ENCODE measurements at regions not wholly inside any gene's neighbourhood (a gene's known extent, or its start where the extent isn't known, plus 50 kb on each side); places are given as distances from the start of the nearest gene placed in this dataset.

DNA sequence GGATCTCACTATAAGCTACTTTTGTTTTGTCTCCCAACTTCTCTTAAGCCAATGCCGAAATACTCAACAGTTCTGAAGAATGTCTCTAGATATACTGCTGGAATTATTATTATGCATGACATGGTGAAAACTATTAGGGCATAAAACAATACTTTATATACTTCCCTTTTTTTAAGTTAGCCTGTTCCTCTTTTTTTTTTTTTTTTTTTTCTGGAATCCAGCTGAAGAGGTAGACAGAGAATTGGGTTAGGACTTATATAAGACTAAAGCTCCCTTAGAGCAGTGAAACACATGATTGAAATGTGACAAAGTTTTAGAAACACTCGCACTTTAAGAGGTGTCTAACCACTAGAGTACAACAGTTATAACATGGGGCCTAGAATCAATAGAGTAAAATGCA, 850.9 kb upstream of the PCDH9 start:
- no peak for DNase-seq

DNA sequence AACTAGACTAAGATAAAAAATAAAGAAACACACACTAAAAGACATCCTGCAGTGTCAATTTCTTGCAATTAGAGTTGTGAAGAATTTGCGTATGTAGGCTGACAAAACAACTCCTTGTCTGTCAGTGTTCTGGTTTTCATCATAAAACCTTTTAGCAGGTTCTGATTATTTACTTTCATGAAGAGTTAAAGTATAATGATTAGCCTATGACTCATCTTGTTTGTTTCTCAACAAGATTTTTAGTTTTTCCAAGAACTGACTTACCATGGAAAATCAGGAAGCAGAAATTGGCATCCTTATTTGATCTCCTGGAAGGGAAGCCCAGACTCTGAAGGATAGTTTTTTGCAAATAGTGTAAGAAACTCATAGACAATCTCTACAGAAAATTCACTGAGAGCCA, 848.7 kb upstream of the PCDH9 start:
- no peak for DNase-seq

DNA sequence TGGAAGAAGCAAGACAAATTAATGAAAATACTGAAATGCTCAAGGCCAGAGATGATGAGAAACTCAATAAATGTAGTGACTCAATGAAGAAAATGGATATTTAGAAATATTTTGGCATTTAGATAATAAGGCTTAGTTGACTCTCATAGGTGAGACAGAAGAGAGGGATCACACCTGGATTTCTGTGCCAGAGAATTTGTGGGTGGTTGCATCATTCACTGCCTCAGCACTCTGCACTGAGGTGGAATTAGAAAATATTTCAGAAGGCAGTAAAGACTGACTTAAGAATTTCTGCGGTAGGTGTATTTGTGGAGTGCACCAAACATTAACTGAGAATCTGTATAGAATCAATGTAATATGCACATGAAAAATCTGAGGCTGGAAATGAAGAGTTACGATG, 848.3 kb upstream of the PCDH9 start:
- DNase-seq: no peak

DNA sequence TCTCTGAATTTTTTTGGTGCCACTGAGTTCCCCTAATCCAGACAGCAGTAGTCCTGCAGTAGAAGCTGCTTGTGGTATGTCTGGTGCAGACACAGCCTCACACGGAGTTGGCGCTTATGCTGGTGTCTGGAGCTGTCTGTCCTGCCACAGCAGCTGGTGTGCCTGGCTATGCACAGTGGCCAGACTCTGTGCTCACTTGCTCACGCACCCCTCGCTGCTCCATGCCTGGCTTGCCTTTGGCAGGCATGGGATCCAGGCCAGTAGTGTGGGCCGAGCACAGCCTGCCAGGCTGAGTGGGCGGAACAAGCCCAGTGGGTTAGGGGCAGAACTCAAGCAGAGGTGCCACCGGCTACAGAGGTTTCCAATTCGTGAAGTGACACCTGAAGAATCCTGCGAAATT, 845.9 kb upstream of the PCDH9 start:
- no peak for DNase-seq

GRCh38 chr13:68066879-68067513, 836.9 kb upstream of the PCDH9 start:
- no peak for DNase-seq

DNA sequence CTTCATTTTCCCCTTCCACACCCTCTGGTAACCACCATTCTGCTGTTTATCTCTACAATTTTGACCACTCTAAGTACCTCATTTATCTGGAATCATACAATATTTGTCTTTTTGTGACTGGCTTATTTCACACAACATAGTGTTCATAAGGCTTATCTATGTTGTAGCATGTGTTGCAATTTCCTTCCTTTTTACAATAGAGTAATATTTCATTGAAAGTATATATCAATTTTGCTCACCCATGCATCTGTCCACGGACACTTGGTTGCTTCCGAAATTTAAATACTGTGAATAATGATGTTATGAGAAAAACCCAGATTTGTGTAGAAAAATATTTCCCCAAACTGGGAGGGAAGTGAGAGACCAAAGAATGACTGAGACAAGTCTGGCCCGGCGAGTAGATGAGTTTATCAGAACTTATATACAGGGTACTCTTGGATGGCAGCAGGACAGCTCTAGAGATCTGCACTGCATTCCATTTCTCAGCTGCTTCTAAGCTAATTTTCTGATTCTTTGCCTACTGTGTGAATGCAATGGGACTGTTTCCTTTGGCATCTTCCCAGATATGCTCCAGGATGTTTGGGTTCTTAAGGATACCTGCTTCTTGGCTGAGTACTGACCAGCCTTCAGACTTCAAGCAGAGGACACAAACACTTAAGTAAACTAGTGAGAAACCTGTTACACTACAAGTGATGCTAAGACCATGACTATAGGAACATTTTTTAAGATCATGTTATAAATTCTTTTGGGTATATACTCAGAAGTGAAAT, 834.0 kb upstream of the PCDH9 start:
- no peak for DNase-seq

- no peak for DNase-seq
Measured at GRCh38 chr13:68063181-68063580, 833.0 kb upstream of the PCDH9 start.

DNA sequence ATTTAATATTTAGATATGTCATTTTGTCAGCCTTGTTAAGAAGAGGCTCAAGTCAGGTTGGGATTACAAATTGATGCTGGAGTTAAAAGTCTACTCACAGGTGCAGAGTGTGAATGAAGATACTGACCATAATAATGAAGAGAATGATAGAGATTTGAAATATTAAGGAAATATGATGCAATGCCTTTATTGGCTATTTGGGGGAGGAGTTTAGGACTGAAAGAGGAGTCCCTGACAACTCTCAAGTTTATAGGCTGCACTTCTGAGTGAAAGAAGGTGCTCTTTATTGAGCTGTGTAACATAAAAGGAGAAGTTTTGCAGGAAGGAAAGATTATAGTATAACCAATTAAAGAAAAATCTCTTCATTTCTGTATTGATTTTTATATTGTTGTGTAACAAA, 827.7 kb upstream of the PCDH9 start:
- no peak for DNase-seq

GRCh38 chr13:68056816-68057710, 826.9 kb upstream of the PCDH9 start:
- no peak for DNase-seq

DNA sequence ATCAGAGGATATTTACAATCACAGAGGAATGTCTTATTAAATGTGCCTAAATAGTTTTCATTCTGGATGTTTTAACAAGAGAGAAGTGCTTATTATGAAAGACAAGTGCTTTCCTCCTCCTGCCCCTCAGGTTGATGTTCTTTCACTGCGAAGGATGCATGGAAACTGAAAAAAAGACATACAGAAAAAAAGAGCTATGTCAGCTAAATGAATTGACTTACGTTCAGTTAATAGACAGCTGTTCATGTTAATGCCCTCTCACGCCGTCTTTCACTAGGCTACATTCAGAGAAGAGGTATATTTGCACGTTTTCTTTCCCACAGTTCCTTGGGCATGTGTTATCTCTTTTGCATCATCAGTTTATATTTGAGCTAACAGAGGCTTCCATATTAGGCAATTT, 821.8 kb upstream of the PCDH9 start:
- no peak for DNase-seq

GRCh38 chr13:68050761-68051160, 820.6 kb upstream of the PCDH9 start:
- DNase-seq: no peak

- DNase-seq: no peak
Measured at GRCh38 chr13:68048802-68049359, 818.7 kb upstream of the PCDH9 start.

DNA sequence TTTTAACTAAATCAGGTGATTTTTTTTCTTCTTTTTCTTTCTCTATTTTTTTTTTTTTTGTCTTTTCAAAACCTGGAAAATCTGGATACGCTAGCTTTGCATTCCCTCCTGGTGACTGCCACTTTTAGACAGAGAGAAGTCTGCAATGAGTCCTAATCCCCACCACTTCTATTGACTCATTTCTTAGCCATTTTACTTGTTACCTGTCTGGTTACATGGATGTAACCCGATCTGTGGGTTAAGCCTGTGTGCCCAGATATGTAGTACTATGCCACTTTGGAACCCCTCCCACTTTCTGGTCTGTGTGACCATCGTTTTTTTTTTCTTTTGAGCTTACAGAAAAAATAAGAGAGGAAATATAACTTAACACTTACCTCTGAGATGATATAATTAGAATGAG, 817.8 kb upstream of the PCDH9 start:
- DNase-seq: peak in 1 of 2 experiments; percentile 4

- no peak for DNase-seq
Measured at GRCh38 chr13:68046903-68047302, 816.8 kb upstream of the PCDH9 start.

DNA sequence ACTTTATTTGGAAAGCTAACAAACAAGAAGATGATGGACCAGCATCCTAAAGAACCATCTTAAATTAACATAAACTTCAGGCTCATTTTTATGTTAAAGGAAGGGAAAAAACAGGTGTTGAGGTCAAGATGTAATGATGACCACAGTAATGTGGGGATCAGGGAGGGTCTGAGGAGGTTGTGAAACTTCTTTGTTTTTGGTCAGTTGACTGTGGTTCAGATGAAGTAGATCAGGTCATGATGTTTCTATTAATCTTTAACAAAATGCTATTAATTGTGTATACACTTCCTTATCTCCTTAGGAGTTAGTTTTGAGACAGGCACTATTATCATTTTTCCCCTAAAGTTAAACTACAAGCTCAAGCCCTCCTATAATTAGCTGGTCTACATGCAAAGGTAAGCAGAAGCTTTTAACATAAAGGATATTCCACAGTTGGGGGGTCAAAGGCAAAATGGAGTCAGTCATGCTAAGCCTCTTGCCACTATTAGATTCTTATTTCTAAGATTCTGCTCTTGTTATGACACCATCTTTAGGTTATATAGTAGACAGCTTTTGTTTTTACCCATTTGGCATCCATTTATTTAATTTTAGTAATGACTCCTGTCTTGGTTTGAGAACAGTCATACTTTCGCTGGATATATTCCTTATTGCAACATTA, 800.1 kb upstream of the PCDH9 start:
- no peak for DNase-seq

DNA sequence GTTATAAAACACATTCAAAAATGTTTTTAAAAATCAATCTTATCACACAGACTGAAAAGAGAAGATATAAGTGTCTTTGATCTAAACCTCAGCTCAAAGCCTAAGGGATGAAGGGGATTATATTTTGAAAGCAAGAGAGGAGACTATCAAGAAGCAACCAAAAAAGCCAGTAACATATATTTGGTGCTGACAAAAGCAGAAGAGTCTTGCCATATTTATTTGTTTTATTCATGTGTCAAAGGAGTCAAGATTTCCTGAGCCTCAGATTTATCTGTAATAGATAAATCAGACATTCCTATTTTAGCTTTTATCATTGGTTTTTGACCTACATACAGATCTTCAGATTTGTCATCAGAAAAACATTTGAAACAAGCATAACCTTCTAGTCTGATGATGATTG, 798.6 kb upstream of the PCDH9 start:
- no peak for DNase-seq

GRCh38 chr13:68027306-68027705, 797.2 kb upstream of the PCDH9 start:
- DNase-seq: no peak

GRCh38 chr13:68026077-68026476, 795.9 kb upstream of the PCDH9 start:
- no peak for DNase-seq

- no peak for DNase-seq
Measured at GRCh38 chr13:68025604-68026003, 795.5 kb upstream of the PCDH9 start.

DNA sequence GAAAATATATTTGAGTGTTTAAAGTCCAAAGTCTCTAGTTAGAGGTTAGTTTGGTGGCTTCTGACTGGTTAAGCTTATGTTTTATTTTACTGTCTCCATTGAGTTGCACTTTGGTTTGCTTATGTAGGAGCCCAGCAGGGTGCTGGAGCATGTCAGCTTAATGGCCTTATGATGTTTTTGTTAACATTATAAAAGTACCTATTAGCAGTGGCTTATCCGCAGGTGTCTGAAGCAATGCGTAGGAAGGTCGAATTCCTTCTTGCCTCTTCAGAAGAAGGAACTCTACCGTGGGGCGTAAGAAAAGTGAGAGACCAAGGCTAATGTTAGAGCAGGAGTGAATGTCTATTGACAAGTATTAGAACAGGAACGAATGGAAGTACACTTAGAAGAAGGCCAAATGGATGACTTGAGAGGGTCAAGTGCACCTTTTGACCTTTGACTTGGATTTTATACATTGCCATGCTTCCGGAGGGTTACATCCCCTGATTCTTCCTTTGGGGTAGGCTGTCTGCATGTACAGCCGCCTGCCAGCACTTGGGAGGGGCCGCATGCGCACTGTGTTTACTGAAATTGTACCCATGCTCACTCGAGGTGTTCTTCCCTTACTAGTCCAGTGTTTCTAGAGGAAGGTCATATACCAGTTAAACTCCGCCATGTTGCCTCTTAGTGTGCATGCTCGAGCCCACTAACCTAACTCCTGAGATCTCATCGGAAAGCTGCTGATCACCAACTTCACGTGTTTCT, 793.9 kb upstream of the PCDH9 start:
- DNase-seq: no peak

GRCh38 chr13:68019901-68020300, 789.8 kb upstream of the PCDH9 start:
- DNase-seq: no peak

DNA sequence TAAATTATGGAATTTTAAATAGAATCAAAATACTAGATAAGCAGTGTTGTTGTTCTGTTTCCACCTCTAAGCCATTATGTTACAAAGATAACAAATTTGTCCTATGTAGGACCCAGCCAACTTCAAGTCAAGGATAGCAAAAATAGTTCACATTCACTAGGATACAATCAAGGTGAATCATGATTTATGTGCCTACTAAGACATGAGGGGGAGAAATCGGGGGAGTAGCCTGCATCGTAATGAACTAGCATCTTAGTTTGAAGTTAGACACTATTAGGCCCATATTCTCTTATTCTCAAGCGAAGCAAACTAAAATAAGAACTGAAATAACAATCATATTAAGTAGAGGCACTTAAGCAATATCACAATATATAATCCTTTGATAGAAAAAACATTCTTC, 779.4 kb upstream of the PCDH9 start:
- no peak for DNase-seq
